Neural crest cell (in vitro differentiated cells): ENCODE measurements at regions not wholly inside any gene's neighbourhood (a gene's known extent, or its start where the extent isn't known, plus 50 kb on each side); places are given as distances from the start of the nearest gene placed in this dataset.

ENCODE experiments used
- DNase-seq: peaks from one replicate; pipeline ENCODE4 v3.0.0; 2021; ENCODE audit warnings: low read depth, mixed read lengths, low spot score
- H3K27ac Mint-ChIP-seq: one replicate; pipeline ENCODE4 v1.8.0; 2021; ENCODE audit warnings: mild to moderate bottlenecking, mixed read lengths; ENCODE audit not compliant: unreplicated experiment
- H3K27me3 Mint-ChIP-seq: 2 replicates; pipeline ENCODE4 v1.8.0; 2021; ENCODE audit warnings: low read depth, mild to moderate bottlenecking, mixed read lengths
- H3K36me3 Mint-ChIP-seq: 2 replicates; pipeline ENCODE4 v1.8.0; 2021; ENCODE audit warnings: low read depth, mild to moderate bottlenecking, mixed read lengths
- H3K4me1 Mint-ChIP-seq: 2 replicates; pipeline ENCODE4 v1.8.0; 2021; ENCODE audit warnings: mixed read lengths
- H3K4me3 Mint-ChIP-seq: one replicate; pipeline ENCODE4 v1.8.0; 2021; ENCODE audit warnings: mild to moderate bottlenecking, mixed read lengths
- H3K9me3 Mint-ChIP-seq: 2 replicates; pipeline ENCODE4 v1.8.0; 2021; ENCODE audit warnings: mixed read lengths
- CTCF ChIP-seq: fragments of 200-600 bp; sonication (generic); conservative IDR thresholded peaks from 2 replicates; pipeline ENCODE4 v1.5.0; 2021; ENCODE audit warnings: antibody characterized with exemption, mild to moderate bottlenecking

DNA sequence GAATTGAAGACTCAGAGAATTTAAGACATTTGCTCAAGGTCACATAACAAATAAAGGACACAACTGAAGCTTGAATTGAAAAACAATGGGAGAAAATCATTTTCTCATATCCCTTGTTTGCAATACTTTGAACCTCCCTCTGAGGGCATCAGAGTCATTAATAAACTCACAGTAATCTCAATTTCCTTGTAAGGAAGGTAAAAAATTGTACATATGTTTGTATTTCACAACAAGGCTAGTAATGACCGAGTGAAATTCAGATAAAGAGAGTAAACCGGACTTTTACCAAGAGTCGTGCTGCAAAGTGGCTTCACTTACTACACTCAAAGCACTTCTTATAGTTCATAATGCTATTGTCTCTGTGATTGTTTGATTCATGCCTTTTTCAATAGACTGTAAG, 665.0 kb downstream of the NR2F1-AS1 start:
- TF ChIP-seq CTCF: no peak
- H3K4me3 Mint-ChIP-seq: no peak overlapping the region
- H3K27me3 Mint-ChIP-seq: no peaks in the 10 kb centered on the region
- DNase-seq: no peak
- H3K4me1 Mint-ChIP-seq: peaks cover 44% of the 10 kb centered on the region
- peaks cover 7% of the 10 kb centered on the region for H3K9me3 Mint-ChIP-seq
- no peaks in the 10 kb centered on the region for H3K36me3 Mint-ChIP-seq
- no peak overlapping the region for H3K27ac Mint-ChIP-seq

GRCh38 chr5:92912283-92912682, 668.7 kb downstream of the NR2F1-AS1 start:
- Mint-ChIP-seq H3K9me3 (peaks cover 5% of the 10 kb centered on the region), H3K27me3 (no peaks in the 10 kb centered on the region), H3K4me3 (peak overlapping the region; percentile 6), H3K36me3 (no peaks in the 10 kb centered on the region), H3K27ac (peak overlapping the region; percentile 40), H3K4me1 (peaks cover 79% of the 10 kb centered on the region)
- TF ChIP-seq CTCF: no peak
- DNase-seq: no peak

- Mint-ChIP-seq H3K4me1 (peaks cover 83% of the 10 kb centered on the region), H3K27ac (no peak overlapping the region), H3K36me3 (no peaks in the 10 kb centered on the region), H3K4me3 (peak overlapping the region; percentile 1), H3K9me3 (peaks cover 5% of the 10 kb centered on the region), H3K27me3 (no peaks in the 10 kb centered on the region)
- no peak for DNase-seq
- no peak for TF ChIP-seq CTCF
These were observed 669.2 kb downstream of the NR2F1-AS1 start for GRCh38 chr5:92911851-92912250.

DNA sequence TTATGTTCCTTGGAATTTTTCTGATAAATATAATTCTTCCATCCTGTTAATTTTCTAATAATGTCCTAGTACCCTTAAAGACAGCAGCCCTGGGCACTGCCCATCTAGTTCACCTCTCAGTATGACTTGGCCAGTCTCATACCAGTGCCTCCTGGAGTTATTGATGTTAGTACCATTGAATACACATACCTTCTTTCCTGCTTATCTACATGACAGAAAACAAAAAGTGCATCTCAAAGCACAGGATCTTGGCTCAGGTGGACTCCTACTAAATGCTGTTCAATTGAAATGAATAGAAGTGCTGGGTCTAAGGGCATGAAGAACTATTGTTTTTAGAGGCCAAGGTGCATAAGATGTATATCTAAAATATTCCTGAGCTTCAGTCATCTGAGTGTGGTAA, 669.7 kb downstream of the NR2F1-AS1 start:
- peak overlapping the region; percentile 9 for H3K27ac Mint-ChIP-seq
- H3K9me3 Mint-ChIP-seq: peaks cover 5% of the 10 kb centered on the region
- H3K4me1 Mint-ChIP-seq: peaks cover 83% of the 10 kb centered on the region

GRCh38 chr5:92909602-92909962, 671.4 kb downstream of the NR2F1-AS1 start:
- H3K36me3 Mint-ChIP-seq: no peaks in the 10 kb centered on the region
- TF ChIP-seq CTCF: peak; percentile 74
- H3K27ac Mint-ChIP-seq: peak overlapping the region; percentile 88
- H3K27me3 Mint-ChIP-seq: no peaks in the 10 kb centered on the region
- DNase-seq: peak; percentile 65
- peaks cover 80% of the 10 kb centered on the region for H3K4me1 Mint-ChIP-seq
- no peaks in the 10 kb centered on the region for H3K9me3 Mint-ChIP-seq
- peak overlapping the region; percentile 68 for H3K4me3 Mint-ChIP-seq

More for the DNA sequence above, 669.7 kb downstream of the NR2F1-AS1 start:
- DNase-seq: no peak
- Mint-ChIP-seq H3K4me3 (no peak overlapping the region), H3K27me3 (no peaks in the 10 kb centered on the region), H3K36me3 (no peaks in the 10 kb centered on the region)
- no peak for TF ChIP-seq CTCF
